Osteoblast (primary cell): ENCODE measurements at regions not wholly inside any gene's neighbourhood (a gene's known extent, or its start where the extent isn't known, plus 50 kb on each side); places are given as distances from the start of the nearest gene placed in this dataset.

Experiments used
- DNase-seq: peaks from one replicate; pipeline ENCODE4 v3.0.0; 2011; ENCODE audit warnings: low spot score, mixed read lengths; ENCODE audit not compliant: insufficient read length; ENCODE audit errors: missing footprints
- H2AFZ ChIP-seq: 2 replicates; pipeline ENCODE4 v1.6.0; 2011; ENCODE audit warnings: mild to moderate bottlenecking, low read length
- H3K27ac ChIP-seq: 2 replicates; pipeline ENCODE4 v1.5.1; 2011; ENCODE audit warnings: mild to moderate bottlenecking, low read depth, low read length, moderate library complexity
- H3K27me3 ChIP-seq: 2 replicates; pipeline ENCODE4 v1.6.0; 2012; ENCODE audit warnings: mild to moderate bottlenecking, control low read depth, inconsistent platforms, low read length, moderate library complexity; ENCODE audit not compliant: insufficient read depth
- H3K36me3 ChIP-seq: 2 replicates; pipeline ENCODE4 v1.5.1; 2011; ENCODE audit warnings: mild to moderate bottlenecking, low read length, control low read depth, moderate library complexity; ENCODE audit not compliant: insufficient read depth
- H3K4me1 ChIP-seq: 2 replicates; pipeline ENCODE4 v1.5.1; 2011; ENCODE audit warnings: mild to moderate bottlenecking, low read length, control low read depth, moderate library complexity; ENCODE audit not compliant: insufficient read depth
- H3K4me2 ChIP-seq: 2 replicates; pipeline ENCODE4 v1.6.0; 2011; ENCODE audit warnings: mild to moderate bottlenecking, low read length; ENCODE audit not compliant: insufficient read depth
- H3K4me3 ChIP-seq: fragments of 200-600 bp; sonication (generic); 3 replicates; pipeline ENCODE4 v1.5.1; 2012; ENCODE audit warnings: mild to moderate bottlenecking, low read length, inconsistent platforms; ENCODE audit not compliant: insufficient read depth
- H3K79me2 ChIP-seq: 2 replicates; pipeline ENCODE4 v1.6.0; 2012; ENCODE audit warnings: mild to moderate bottlenecking, low read length, control low read depth, inconsistent platforms; ENCODE audit not compliant: insufficient read depth
- H3K9me3 ChIP-seq: 2 replicates; pipeline ENCODE4 v1.5.1; 2011; ENCODE audit warnings: low read depth, low read length, control low read depth
- H4K20me1 ChIP-seq: 2 replicates; pipeline ENCODE4 v1.6.0; 2012; ENCODE audit warnings: mild to moderate bottlenecking, low read length, control low read depth; ENCODE audit not compliant: insufficient read depth
- TF ChIP-seq, protein P1 (sequence below): IDR thresholded peaks from 2 replicates; pipeline ENCODE4 v1.5.1; 2011; ENCODE audit warnings: mild to moderate bottlenecking, low read depth, low read length, moderate library complexity; ENCODE audit errors: extremely low read depth

DNA sequence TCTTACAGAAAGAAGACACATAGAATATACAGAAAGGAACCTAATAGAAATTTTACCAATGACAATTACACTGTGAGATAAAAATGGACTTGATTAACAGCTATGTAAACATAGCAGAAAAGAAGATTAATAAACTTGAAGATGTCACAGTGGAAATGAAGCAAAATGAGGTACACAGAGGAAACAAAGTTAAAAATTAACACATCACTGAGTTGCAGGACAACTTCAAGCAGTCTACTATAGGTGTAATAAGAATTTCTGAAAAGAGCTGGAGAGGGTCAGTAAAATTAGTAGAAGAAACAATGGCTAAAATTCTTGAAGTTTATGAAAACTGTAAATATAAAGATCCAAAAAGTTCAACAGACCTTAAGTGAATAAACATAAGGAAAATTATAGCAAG, 738.7 kb downstream of the C12orf50 start:
- TF ChIP-seq, protein P1, sequence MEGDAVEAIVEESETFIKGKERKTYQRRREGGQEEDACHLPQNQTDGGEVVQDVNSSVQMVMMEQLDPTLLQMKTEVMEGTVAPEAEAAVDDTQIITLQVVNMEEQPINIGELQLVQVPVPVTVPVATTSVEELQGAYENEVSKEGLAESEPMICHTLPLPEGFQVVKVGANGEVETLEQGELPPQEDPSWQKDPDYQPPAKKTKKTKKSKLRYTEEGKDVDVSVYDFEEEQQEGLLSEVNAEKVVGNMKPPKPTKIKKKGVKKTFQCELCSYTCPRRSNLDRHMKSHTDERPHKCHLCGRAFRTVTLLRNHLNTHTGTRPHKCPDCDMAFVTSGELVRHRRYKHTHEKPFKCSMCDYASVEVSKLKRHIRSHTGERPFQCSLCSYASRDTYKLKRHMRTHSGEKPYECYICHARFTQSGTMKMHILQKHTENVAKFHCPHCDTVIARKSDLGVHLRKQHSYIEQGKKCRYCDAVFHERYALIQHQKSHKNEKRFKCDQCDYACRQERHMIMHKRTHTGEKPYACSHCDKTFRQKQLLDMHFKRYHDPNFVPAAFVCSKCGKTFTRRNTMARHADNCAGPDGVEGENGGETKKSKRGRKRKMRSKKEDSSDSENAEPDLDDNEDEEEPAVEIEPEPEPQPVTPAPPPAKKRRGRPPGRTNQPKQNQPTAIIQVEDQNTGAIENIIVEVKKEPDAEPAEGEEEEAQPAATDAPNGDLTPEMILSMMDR = no peak
- Histone ChIP-seq H3K27ac (no peak overlapping the region), H4K20me1 (no peaks in the 10 kb centered on the region), H3K4me1 (no peaks in the 10 kb centered on the region), H3K4me2 (no peak overlapping the region), H3K79me2 (no peaks in the 10 kb centered on the region), H2AFZ (no peak overlapping the region), H3K9me3 (no peaks in the 10 kb centered on the region), H3K4me3 (no peak overlapping the region), H3K36me3 (no peaks in the 10 kb centered on the region), H3K27me3 (no peaks in the 10 kb centered on the region)
- DNase-seq = no peak

DNA sequence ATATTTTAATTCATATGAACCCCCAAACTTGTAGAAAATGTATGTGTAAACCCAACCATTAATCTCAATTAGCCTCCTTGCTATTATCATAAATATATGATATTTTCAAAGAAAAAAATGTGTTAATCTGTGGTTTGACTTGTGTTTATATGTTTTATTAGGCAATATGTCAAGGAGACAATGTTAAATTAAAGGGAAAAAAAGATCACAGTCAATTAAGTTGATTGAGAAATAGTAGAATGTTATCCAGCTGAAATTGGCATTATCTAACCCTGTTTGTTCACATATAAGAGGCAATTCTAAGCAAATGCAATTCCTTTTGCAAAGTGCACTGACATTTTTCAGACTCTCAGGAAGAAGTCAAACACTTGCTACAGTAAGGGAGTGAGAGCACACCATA, 745.3 kb downstream of the C12orf50 start:
- Histone ChIP-seq H3K36me3 (no peaks in the 10 kb centered on the region), H4K20me1 (no peaks in the 10 kb centered on the region), H3K9me3 (no peaks in the 10 kb centered on the region), H3K27me3 (no peaks in the 10 kb centered on the region), H3K4me2 (no peak overlapping the region), H3K27ac (no peak overlapping the region), H3K4me3 (no peak overlapping the region), H2AFZ (no peak overlapping the region), H3K4me1 (no peaks in the 10 kb centered on the region), H3K79me2 (no peaks in the 10 kb centered on the region)
- TF ChIP-seq, protein P1 = no peak
- DNase-seq = no peak

- Histone ChIP-seq H2AFZ (no peak overlapping the region), H3K27me3 (no peaks in the 10 kb centered on the region), H3K4me3 (no peak overlapping the region), H3K4me2 (no peak overlapping the region), H3K36me3 (no peaks in the 10 kb centered on the region), H4K20me1 (no peaks in the 10 kb centered on the region), H3K9me3 (no peaks in the 10 kb centered on the region), H3K79me2 (no peaks in the 10 kb centered on the region), H3K4me1 (no peaks in the 10 kb centered on the region), H3K27ac (no peak overlapping the region)
- TF ChIP-seq, protein P1 = no peak
- no peak for DNase-seq
These were observed 746.1 kb downstream of the C12orf50 start for GRCh38 chr12:87283111-87283510.

DNA sequence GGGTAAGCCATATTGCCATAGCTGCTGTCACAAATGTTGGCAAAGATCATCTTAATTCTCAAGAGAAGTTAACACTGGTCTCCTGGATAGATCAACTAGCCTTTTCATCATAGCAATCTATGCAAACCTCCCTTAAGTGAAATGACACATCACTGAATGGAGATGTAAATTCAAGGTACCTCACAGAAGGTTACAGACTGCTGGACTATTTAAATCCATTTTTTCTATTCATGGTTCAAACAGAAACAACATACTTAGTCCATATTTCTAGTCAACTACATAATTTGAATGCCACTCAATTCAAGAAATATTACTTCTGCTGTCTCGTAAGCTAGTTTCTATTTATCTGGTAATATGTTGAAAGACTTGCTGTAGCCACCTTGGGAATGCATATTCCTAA, 748.3 kb downstream of the C12orf50 start:
- no peaks in the 10 kb centered on the region for H4K20me1 ChIP-seq
- H3K4me2 ChIP-seq = no peak overlapping the region
- no peak overlapping the region for H3K4me3 ChIP-seq
- H3K27ac ChIP-seq = no peak overlapping the region
- no peak for DNase-seq
- no peak overlapping the region for H2AFZ ChIP-seq
- H3K79me2 ChIP-seq = no peaks in the 10 kb centered on the region
- H3K36me3 ChIP-seq = no peaks in the 10 kb centered on the region
- H3K27me3 ChIP-seq = no peaks in the 10 kb centered on the region
- TF ChIP-seq, protein P1 = no peak
- no peaks in the 10 kb centered on the region for H3K4me1 ChIP-seq
- no peaks in the 10 kb centered on the region for H3K9me3 ChIP-seq
